ENCODE measurements at regions not wholly inside any gene's neighbourhood (a gene's known extent, or its start where the extent isn't known, plus 50 kb on each side); places are given as distances from the start of the nearest gene placed in this dataset.

DNA sequence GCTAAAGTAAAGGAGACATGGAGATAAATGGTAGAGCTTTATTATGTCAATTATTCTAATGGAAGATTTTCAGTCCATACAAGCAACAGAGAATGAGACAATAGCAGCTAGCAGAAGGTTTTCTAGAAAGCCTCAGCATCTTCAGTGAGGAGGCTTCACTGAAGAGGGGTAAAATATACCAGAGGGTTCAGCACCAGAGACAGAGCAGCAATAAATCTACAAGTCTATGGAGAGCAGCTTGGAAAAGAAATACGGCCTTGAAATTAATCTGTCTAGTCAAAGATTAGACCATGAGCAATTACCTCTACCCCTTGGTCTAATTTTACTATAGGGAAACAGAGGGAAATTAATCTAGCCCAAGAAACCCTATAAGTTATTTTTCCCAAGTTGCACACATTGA lies 185.7 kb upstream of the CRIM1 start:
- TF ChIP-seq, protein P1, sequence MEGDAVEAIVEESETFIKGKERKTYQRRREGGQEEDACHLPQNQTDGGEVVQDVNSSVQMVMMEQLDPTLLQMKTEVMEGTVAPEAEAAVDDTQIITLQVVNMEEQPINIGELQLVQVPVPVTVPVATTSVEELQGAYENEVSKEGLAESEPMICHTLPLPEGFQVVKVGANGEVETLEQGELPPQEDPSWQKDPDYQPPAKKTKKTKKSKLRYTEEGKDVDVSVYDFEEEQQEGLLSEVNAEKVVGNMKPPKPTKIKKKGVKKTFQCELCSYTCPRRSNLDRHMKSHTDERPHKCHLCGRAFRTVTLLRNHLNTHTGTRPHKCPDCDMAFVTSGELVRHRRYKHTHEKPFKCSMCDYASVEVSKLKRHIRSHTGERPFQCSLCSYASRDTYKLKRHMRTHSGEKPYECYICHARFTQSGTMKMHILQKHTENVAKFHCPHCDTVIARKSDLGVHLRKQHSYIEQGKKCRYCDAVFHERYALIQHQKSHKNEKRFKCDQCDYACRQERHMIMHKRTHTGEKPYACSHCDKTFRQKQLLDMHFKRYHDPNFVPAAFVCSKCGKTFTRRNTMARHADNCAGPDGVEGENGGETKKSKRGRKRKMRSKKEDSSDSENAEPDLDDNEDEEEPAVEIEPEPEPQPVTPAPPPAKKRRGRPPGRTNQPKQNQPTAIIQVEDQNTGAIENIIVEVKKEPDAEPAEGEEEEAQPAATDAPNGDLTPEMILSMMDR (conservative IDR thresholded peaks at IDR 0.05) = no peak
- no peak for TF ChIP-seq EZH2 (IDR thresholded peaks at IDR 0.05; ENCODE audit: low read depth)

Data from PC-9 (cell line).